ENCODE measurements at regions not wholly inside any gene's neighbourhood (a gene's known extent, or its start where the extent isn't known, plus 50 kb on each side); places are given as distances from the start of the nearest gene placed in this dataset.
"Not testable (repeated sequence)": the region's sequence is repeated elsewhere in the genome, so short reads cannot be mapped to it uniquely, and the experiment has no call there.

GRCh38 chr2:88396209-88396608, 56.3 kb downstream of the FOXI3 start:
- Histone ChIP-seq H3K4me3 (ENCODE audit: low read length in 2 of 2) (no peak overlapping the region), H3K9me3 (ENCODE audit: control insufficient read depth, low read length) (peaks cover 1% of the 10 kb centered on the region), H3K4me1 (ENCODE audit: control insufficient read depth in 1 of 2, insufficient read depth in 2 of 2, low read length in 2 of 2) (no peaks in the 10 kb centered on the region), H3K36me3 (ENCODE audit: control insufficient read depth in 1 of 2, insufficient read depth in 2 of 2, low read length in 1 of 2) (no peaks in the 10 kb centered on the region), H3K27me3 (ENCODE audit: control insufficient read depth in 1 of 2, insufficient read depth in 2 of 2, low read length in 1 of 2) (no peaks in the 10 kb centered on the region), H3K27ac (ENCODE audit: low read depth in 1 of 2, low read length in 2 of 2) (no peak overlapping the region)
- 79 to 85% methylated on average over 4 of the region's 4 CpGs for WGBS, 2 donors
- ATAC-seq (ENCODE audit: low FRiP score) (no peak), DNase-seq (no peak)
- intact Hi-C loops (cut with DNase I): no loop called here

GRCh38 chr2:88377641-88377991, 74.9 kb downstream of the FOXI3 start:
- WGBS, 2 donors: 31 to 34% methylated on average over 1 of the region's 1 CpG
- intact Hi-C loops (cut with DNase I): no loop called here
- H3K4me3 ChIP-seq (ENCODE audit: low read length in 2 of 2): no peak overlapping the region
- H3K27ac ChIP-seq (ENCODE audit: low read depth in 1 of 2, low read length in 2 of 2): no peak overlapping the region
- no peaks in the 10 kb centered on the region for H3K4me1 ChIP-seq (ENCODE audit: control insufficient read depth in 1 of 2, insufficient read depth in 2 of 2, low read length in 2 of 2)
- no peaks in the 10 kb centered on the region for H3K27me3 ChIP-seq (ENCODE audit: control insufficient read depth in 1 of 2, insufficient read depth in 2 of 2, low read length in 1 of 2)
- DNase-seq: no peak
- ATAC-seq (ENCODE audit: low FRiP score): no peak
- H3K36me3 ChIP-seq (ENCODE audit: control insufficient read depth in 1 of 2, insufficient read depth in 2 of 2, low read length in 1 of 2): no peaks in the 10 kb centered on the region
- H3K9me3 ChIP-seq (ENCODE audit: control insufficient read depth, low read length): peaks cover 7% of the 10 kb centered on the region

GRCh38 chr2:88372042-88372441, 80.5 kb downstream of the FOXI3 start:
- Histone ChIP-seq H3K9me3 (ENCODE audit: control insufficient read depth, low read length) (peaks cover 4% of the 10 kb centered on the region), H3K27me3 (ENCODE audit: control insufficient read depth in 1 of 2, insufficient read depth in 2 of 2, low read length in 1 of 2) (no peaks in the 10 kb centered on the region), H3K27ac (ENCODE audit: low read depth in 1 of 2, low read length in 2 of 2) (no peak overlapping the region), H3K4me3 (ENCODE audit: low read length in 2 of 2) (no peak overlapping the region), H3K36me3 (ENCODE audit: control insufficient read depth in 1 of 2, insufficient read depth in 2 of 2, low read length in 1 of 2) (no peaks in the 10 kb centered on the region), H3K4me1 (ENCODE audit: control insufficient read depth in 1 of 2, insufficient read depth in 2 of 2, low read length in 2 of 2) (no peaks in the 10 kb centered on the region)
- ATAC-seq (ENCODE audit: low FRiP score): no peak
- WGBS, 2 donors: 68 to 75% methylated on average over 3 of the region's 3 CpGs
- DNase-seq: no peak
- intact Hi-C loops (cut with DNase I): no loop called here

- H3K4me3 ChIP-seq (ENCODE audit: low read length in 2 of 2); DNase-seq; H3K27me3 ChIP-seq (ENCODE audit: control insufficient read depth in 1 of 2, insufficient read depth in 2 of 2, low read length in 1 of 2); ATAC-seq (ENCODE audit: low FRiP score); H3K27ac ChIP-seq (ENCODE audit: low read depth in 1 of 2, low read length in 2 of 2); intact Hi-C loops (cut with DNase I); H3K36me3 ChIP-seq (ENCODE audit: control insufficient read depth in 1 of 2, insufficient read depth in 2 of 2, low read length in 1 of 2); H3K4me1 ChIP-seq (ENCODE audit: control insufficient read depth in 1 of 2, insufficient read depth in 2 of 2, low read length in 2 of 2); H3K9me3 ChIP-seq (ENCODE audit: control insufficient read depth, low read length): not testable (repeated sequence)
- 84 to 86% methylated on average over 11 of the region's 11 CpGs for WGBS, 2 donors
Measured at GRCh38 chr2:88365408-88365807, 87.1 kb downstream of the FOXI3 start.

- H3K4me3 ChIP-seq (ENCODE audit: low read length in 2 of 2): no peak overlapping the region
- no peaks in the 10 kb centered on the region for H3K4me1 ChIP-seq (ENCODE audit: control insufficient read depth in 1 of 2, insufficient read depth in 2 of 2, low read length in 2 of 2)
- H3K27ac ChIP-seq (ENCODE audit: low read depth in 1 of 2, low read length in 2 of 2): no peak overlapping the region
- intact Hi-C loops (cut with DNase I): no loop called here
- H3K9me3 ChIP-seq (ENCODE audit: control insufficient read depth, low read length): peaks cover 2% of the 10 kb centered on the region
- ATAC-seq (ENCODE audit: low FRiP score): no peak
- 53 to 73% methylated on average over 2 of the region's 2 CpGs for WGBS, 2 donors
- no peaks in the 10 kb centered on the region for H3K36me3 ChIP-seq (ENCODE audit: control insufficient read depth in 1 of 2, insufficient read depth in 2 of 2, low read length in 1 of 2)
- no peak for DNase-seq
- H3K27me3 ChIP-seq (ENCODE audit: control insufficient read depth in 1 of 2, insufficient read depth in 2 of 2, low read length in 1 of 2): no peaks in the 10 kb centered on the region
Measured at GRCh38 chr2:88355486-88355885, 97.0 kb downstream of the FOXI3 start.

GRCh38 chr2:88351249-88351601, 101.3 kb downstream of the FOXI3 start:
- intact Hi-C loops (cut with DNase I): no loop called here
- no peak overlapping the region for H3K4me3 ChIP-seq (ENCODE audit: low read length in 2 of 2)
- H3K27me3 ChIP-seq (ENCODE audit: control insufficient read depth in 1 of 2, insufficient read depth in 2 of 2, low read length in 1 of 2): no peaks in the 10 kb centered on the region
- 44 to 45% methylated on average over 5 of the region's 5 CpGs for whole genome bisulfite sequencing, 2 donors
- H3K27ac ChIP-seq (ENCODE audit: low read depth in 1 of 2, low read length in 2 of 2): no peak overlapping the region
- no peaks in the 10 kb centered on the region for H3K4me1 ChIP-seq (ENCODE audit: control insufficient read depth in 1 of 2, insufficient read depth in 2 of 2, low read length in 2 of 2)
- no peak for ATAC-seq (ENCODE audit: low FRiP score)
- peaks cover 2% of the 10 kb centered on the region for H3K9me3 ChIP-seq (ENCODE audit: control insufficient read depth, low read length)
- no peaks in the 10 kb centered on the region for H3K36me3 ChIP-seq (ENCODE audit: control insufficient read depth in 1 of 2, insufficient read depth in 2 of 2, low read length in 1 of 2)
- DNase-seq: no peak

GRCh38 chr2:88350331-88351248, 101.9 kb downstream of the FOXI3 start:
- Histone ChIP-seq H3K4me3 (ENCODE audit: low read length in 2 of 2) (no peak overlapping the region), H3K27ac (ENCODE audit: low read depth in 1 of 2, low read length in 2 of 2) (no peak overlapping the region), H3K36me3 (ENCODE audit: control insufficient read depth in 1 of 2, insufficient read depth in 2 of 2, low read length in 1 of 2) (no peaks in the 10 kb centered on the region), H3K4me1 (ENCODE audit: control insufficient read depth in 1 of 2, insufficient read depth in 2 of 2, low read length in 2 of 2) (no peaks in the 10 kb centered on the region), H3K9me3 (ENCODE audit: control insufficient read depth, low read length) (peaks cover 2% of the 10 kb centered on the region), H3K27me3 (ENCODE audit: control insufficient read depth in 1 of 2, insufficient read depth in 2 of 2, low read length in 1 of 2) (no peaks in the 10 kb centered on the region)
- intact Hi-C loops (cut with DNase I): no loop called here
- ATAC-seq (ENCODE audit: low FRiP score): no peak
- DNase-seq: peak; percentile 72 to 80
- WGBS, 2 donors: 5 to 6% methylated on average over 51 to 54 of the region's 54 CpGs

- Histone ChIP-seq H3K9me3 (ENCODE audit: control insufficient read depth, low read length) (no peaks in the 10 kb centered on the region), H3K4me1 (ENCODE audit: control insufficient read depth in 1 of 2, insufficient read depth in 2 of 2, low read length in 2 of 2) (no peaks in the 10 kb centered on the region), H3K27me3 (ENCODE audit: control insufficient read depth in 1 of 2, insufficient read depth in 2 of 2, low read length in 1 of 2) (no peaks in the 10 kb centered on the region), H3K27ac (ENCODE audit: low read depth in 1 of 2, low read length in 2 of 2) (no peak overlapping the region), H3K4me3 (ENCODE audit: low read length in 2 of 2) (no peak overlapping the region), H3K36me3 (ENCODE audit: control insufficient read depth in 1 of 2, insufficient read depth in 2 of 2, low read length in 1 of 2) (no peaks in the 10 kb centered on the region)
- 50 to 59% methylated on average over 6 of the region's 6 CpGs for WGBS, 2 donors
- intact Hi-C loops (cut with DNase I): no loop called here
- ATAC-seq (ENCODE audit: low FRiP score): no peak
- no peak for DNase-seq
Measured at GRCh38 chr2:88345842-88346241, 106.7 kb downstream of the FOXI3 start.

- no peak for DNase-seq
- H3K36me3 ChIP-seq (ENCODE audit: control insufficient read depth in 1 of 2, insufficient read depth in 2 of 2, low read length in 1 of 2): no peaks in the 10 kb centered on the region
- no peaks in the 10 kb centered on the region for H3K27me3 ChIP-seq (ENCODE audit: control insufficient read depth in 1 of 2, insufficient read depth in 2 of 2, low read length in 1 of 2)
- intact Hi-C loops (cut with DNase I): no loop called here
- no peaks in the 10 kb centered on the region for H3K4me1 ChIP-seq (ENCODE audit: control insufficient read depth in 1 of 2, insufficient read depth in 2 of 2, low read length in 2 of 2)
- no peak overlapping the region for H3K27ac ChIP-seq (ENCODE audit: low read depth in 1 of 2, low read length in 2 of 2)
- no peak overlapping the region for H3K4me3 ChIP-seq (ENCODE audit: low read length in 2 of 2)
- 79 to 83% methylated on average over 4 of the region's 4 CpGs for WGBS, 2 donors
- H3K9me3 ChIP-seq (ENCODE audit: control insufficient read depth, low read length): no peaks in the 10 kb centered on the region
- no peak for ATAC-seq (ENCODE audit: low FRiP score)
Measured at GRCh38 chr2:88342749-88343148, 109.7 kb downstream of the FOXI3 start.
